ENCODE measurements at regions not wholly inside any gene's neighbourhood (a gene's known extent, or its start where the extent isn't known, plus 50 kb on each side); places are given as distances from the start of the nearest gene placed in this dataset.
"Not testable (repeated sequence)": the region's sequence is repeated elsewhere in the genome, so short reads cannot be mapped to it uniquely, and the experiment has no call there.

GRCh38 chr16:59634004-59634579 is 900.0 kb upstream of the GOT2 start:
- Histone ChIP-seq H3K4me3 (ENCODE audit: low read depth in 2 of 2, low read length in 2 of 2) (no peak overlapping the region), H3K9me3 (ENCODE audit: control insufficient read depth, insufficient read depth, low read depth, low read length) (no peaks in the 10 kb centered on the region), H3K36me3 (ENCODE audit: control insufficient read depth, insufficient read depth, low read length) (no peaks in the 10 kb centered on the region), H3K4me1 (ENCODE audit: control insufficient read depth, insufficient read depth, low read length) (no peaks in the 10 kb centered on the region), H3K27me3 (ENCODE audit: control insufficient read depth, insufficient read depth, low read length) (no peaks in the 10 kb centered on the region), H3K27ac (ENCODE audit: low read length) (no peak overlapping the region)
- DNase-seq (ENCODE audit: low read depth, low spot score) (no peak), ATAC-seq (no peak)
- intact Hi-C loops (cut with micrococcal nuclease; ENCODE audit: unreplicated experiment) (no loop called here), in situ Hi-C loops (cut with HindIII; ENCODE audit: low pct_unique_long_range_greater_than_20kb, low sequenced_read_pairs) (no loop called here)
- ChIA-PET CTCF (no interaction called here), POLR2A (no interaction called here)
- BruUV-seq (replicated peaks) = no TSS peak
- TF ChIP-seq POLR2AphosphoS5 (IDR thresholded peaks at IDR 0.05; ENCODE audit: low read depth, low read length) = no peak
- TF ChIP-seq SIN3A (IDR thresholded peaks at IDR 0.05; ENCODE audit: borderline replicate concordance, insufficient read depth, low read depth, low read length) = no peak
- TF ChIP-seq CTCF (IDR thresholded peaks at IDR 0.05) = no peak
- TF ChIP-seq, protein P1, sequence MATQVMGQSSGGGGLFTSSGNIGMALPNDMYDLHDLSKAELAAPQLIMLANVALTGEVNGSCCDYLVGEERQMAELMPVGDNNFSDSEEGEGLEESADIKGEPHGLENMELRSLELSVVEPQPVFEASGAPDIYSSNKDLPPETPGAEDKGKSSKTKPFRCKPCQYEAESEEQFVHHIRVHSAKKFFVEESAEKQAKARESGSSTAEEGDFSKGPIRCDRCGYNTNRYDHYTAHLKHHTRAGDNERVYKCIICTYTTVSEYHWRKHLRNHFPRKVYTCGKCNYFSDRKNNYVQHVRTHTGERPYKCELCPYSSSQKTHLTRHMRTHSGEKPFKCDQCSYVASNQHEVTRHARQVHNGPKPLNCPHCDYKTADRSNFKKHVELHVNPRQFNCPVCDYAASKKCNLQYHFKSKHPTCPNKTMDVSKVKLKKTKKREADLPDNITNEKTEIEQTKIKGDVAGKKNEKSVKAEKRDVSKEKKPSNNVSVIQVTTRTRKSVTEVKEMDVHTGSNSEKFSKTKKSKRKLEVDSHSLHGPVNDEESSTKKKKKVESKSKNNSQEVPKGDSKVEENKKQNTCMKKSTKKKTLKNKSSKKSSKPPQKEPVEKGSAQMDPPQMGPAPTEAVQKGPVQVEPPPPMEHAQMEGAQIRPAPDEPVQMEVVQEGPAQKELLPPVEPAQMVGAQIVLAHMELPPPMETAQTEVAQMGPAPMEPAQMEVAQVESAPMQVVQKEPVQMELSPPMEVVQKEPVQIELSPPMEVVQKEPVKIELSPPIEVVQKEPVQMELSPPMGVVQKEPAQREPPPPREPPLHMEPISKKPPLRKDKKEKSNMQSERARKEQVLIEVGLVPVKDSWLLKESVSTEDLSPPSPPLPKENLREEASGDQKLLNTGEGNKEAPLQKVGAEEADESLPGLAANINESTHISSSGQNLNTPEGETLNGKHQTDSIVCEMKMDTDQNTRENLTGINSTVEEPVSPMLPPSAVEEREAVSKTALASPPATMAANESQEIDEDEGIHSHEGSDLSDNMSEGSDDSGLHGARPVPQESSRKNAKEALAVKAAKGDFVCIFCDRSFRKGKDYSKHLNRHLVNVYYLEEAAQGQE (IDR thresholded peaks at IDR 0.05; ENCODE audit: insufficient read depth in 1 of 2, low read depth in 2 of 2, low read length in 1 of 2) = no peak
- no peak for TF ChIP-seq TCF7L2 (IDR thresholded peaks at IDR 0.05; ENCODE audit: low read depth, low read length)

DNA sequence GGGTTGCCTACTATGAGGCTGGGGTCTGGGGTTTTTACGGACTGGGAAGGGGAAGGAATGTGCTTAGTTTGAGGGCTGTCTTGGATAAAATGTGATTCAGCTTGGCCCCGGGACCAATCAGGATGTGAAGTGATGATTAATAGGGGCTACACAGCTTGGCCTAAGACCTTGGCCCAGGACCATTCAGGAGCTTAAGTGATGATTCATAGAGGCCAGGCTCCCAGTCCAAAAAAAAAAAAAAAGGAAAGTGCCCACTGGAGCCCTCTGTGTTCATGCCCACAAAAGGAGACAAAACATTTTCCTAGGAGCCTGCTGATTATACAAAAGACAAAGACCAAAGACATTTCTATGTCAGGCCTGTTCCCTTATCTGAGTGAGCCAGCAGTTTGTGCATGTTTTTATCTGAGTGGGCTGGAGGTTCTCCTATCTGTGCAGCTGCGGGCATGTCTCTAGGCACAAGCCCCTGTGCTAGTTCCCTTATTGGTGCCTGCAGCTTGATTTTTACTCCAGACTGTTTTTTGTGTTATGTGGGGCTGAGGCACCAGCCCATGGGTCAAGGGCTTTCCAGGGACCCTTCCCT is 898.2 kb upstream of the GOT2 start:
- Histone ChIP-seq H3K36me3 (ENCODE audit: control insufficient read depth, insufficient read depth, low read length) (no peaks in the 10 kb centered on the region), H3K27me3 (ENCODE audit: control insufficient read depth, insufficient read depth, low read length) (no peaks in the 10 kb centered on the region), H3K4me1 (ENCODE audit: control insufficient read depth, insufficient read depth, low read length) (no peaks in the 10 kb centered on the region), H3K27ac (ENCODE audit: low read length) (no peak overlapping the region), H3K4me3 (ENCODE audit: low read depth in 2 of 2, low read length in 2 of 2) (no peak overlapping the region), H3K9me3 (ENCODE audit: control insufficient read depth, insufficient read depth, low read depth, low read length) (no peaks in the 10 kb centered on the region)
- no TSS peak for BruUV-seq (replicated peaks)
- POLR2A ChIA-PET = no interaction called here
- CTCF ChIA-PET = no interaction called here
- DNase-seq (ENCODE audit: low read depth, low spot score) = no peak
- in situ Hi-C loops (cut with HindIII; ENCODE audit: low pct_unique_long_range_greater_than_20kb, low sequenced_read_pairs) (no loop called here), intact Hi-C loops (cut with micrococcal nuclease; ENCODE audit: unreplicated experiment) (no loop called here)
- ATAC-seq = no peak
- no peak for TF ChIP-seq POLR2AphosphoS5 (IDR thresholded peaks at IDR 0.05; ENCODE audit: low read depth, low read length)
- TF ChIP-seq TCF7L2 (IDR thresholded peaks at IDR 0.05; ENCODE audit: low read depth, low read length) = no peak
- TF ChIP-seq SIN3A (IDR thresholded peaks at IDR 0.05; ENCODE audit: borderline replicate concordance, insufficient read depth, low read depth, low read length) = no peak
- no peak for TF ChIP-seq CTCF (IDR thresholded peaks at IDR 0.05)
- TF ChIP-seq, protein P1 (IDR thresholded peaks at IDR 0.05; ENCODE audit: insufficient read depth in 1 of 2, low read depth in 2 of 2, low read length in 1 of 2) = no peak

DNA sequence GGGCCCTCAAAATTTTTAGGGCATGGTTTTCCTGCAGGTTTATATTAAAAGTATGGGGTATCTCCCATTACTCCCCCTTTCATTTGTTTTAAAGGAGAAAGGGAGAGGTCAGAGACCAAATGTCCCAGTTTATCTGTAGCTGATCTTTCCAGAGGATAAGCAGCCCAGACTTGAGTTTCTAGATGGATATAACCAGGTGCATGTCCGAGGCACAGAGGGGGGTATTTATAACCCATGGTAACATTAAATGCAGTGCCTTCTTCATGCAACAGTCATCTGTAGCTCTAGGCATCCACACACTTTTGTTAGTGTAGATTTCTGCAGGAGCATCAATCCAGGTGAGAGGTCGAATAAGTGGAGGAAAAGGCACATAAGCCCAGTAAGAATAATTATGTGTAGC is 890.3 kb upstream of the GOT2 start:
- H3K36me3 ChIP-seq (ENCODE audit: control insufficient read depth, insufficient read depth, low read length); H3K27ac ChIP-seq (ENCODE audit: low read length); H3K4me1 ChIP-seq (ENCODE audit: control insufficient read depth, insufficient read depth, low read length); POLR2A ChIA-PET; CTCF ChIA-PET; H3K4me3 ChIP-seq (ENCODE audit: low read depth in 2 of 2, low read length in 2 of 2); ATAC-seq; H3K9me3 ChIP-seq (ENCODE audit: control insufficient read depth, insufficient read depth, low read depth, low read length); in situ Hi-C loops (cut with HindIII; ENCODE audit: low pct_unique_long_range_greater_than_20kb, low sequenced_read_pairs); H3K27me3 ChIP-seq (ENCODE audit: control insufficient read depth, insufficient read depth, low read length); BruUV-seq (replicated peaks); intact Hi-C loops (cut with micrococcal nuclease; ENCODE audit: unreplicated experiment); DNase-seq (ENCODE audit: low read depth, low spot score): not testable (repeated sequence)

All from Panc1 (cell line).